ENCODE measurements at regions not wholly inside any gene's neighbourhood (a gene's known extent, or its start where the extent isn't known, plus 50 kb on each side); places are given as distances from the start of the nearest gene placed in this dataset.

GRCh38 chr6:56716229-56716628 lies 73.5 kb upstream of the DST start:
- H3K4me1 ChIP-seq (ENCODE audit: control insufficient read depth, insufficient read depth, low read length, poor library complexity, severe bottlenecking), result no peaks in the 10 kb centered on the region
- H3K27ac ChIP-seq (ENCODE audit: insufficient read depth, low read length, poor library complexity, severe bottlenecking), result no peak overlapping the region
- no peak overlapping the region for H3K4me3 ChIP-seq (ENCODE audit: insufficient read depth, low read depth, low read length, poor library complexity, severe bottlenecking)
- no peaks in the 10 kb centered on the region for H3K9me3 ChIP-seq (ENCODE audit: control insufficient read depth, low read length)
- H3K36me3 ChIP-seq (ENCODE audit: control insufficient read depth, insufficient read depth, low read length), result no peaks in the 10 kb centered on the region
- no peaks in the 10 kb centered on the region for H3K27me3 ChIP-seq (replicated peaks; ENCODE audit: control insufficient read depth, insufficient read depth, low read length, poor library complexity, severe bottlenecking)
- no peak for DNase-seq

- no peaks in the 10 kb centered on the region for H3K9me3 ChIP-seq (ENCODE audit: control insufficient read depth, low read length)
- H3K27ac ChIP-seq (ENCODE audit: insufficient read depth, low read length, poor library complexity, severe bottlenecking), result no peak overlapping the region
- no peaks in the 10 kb centered on the region for H3K4me1 ChIP-seq (ENCODE audit: control insufficient read depth, insufficient read depth, low read length, poor library complexity, severe bottlenecking)
- H3K4me3 ChIP-seq (ENCODE audit: insufficient read depth, low read depth, low read length, poor library complexity, severe bottlenecking), result no peak overlapping the region
- H3K27me3 ChIP-seq (replicated peaks; ENCODE audit: control insufficient read depth, insufficient read depth, low read length, poor library complexity, severe bottlenecking), result no peaks in the 10 kb centered on the region
- DNase-seq, result no peak
- no peaks in the 10 kb centered on the region for H3K36me3 ChIP-seq (ENCODE audit: control insufficient read depth, insufficient read depth, low read length)
These were observed 73.1 kb upstream of the DST start for GRCh38 chr6:56715741-56716140.

GRCh38 chr6:56714982-56715456 lies 72.3 kb upstream of the DST start:
- H3K9me3 ChIP-seq (ENCODE audit: control insufficient read depth, low read length), result no peaks in the 10 kb centered on the region
- no peaks in the 10 kb centered on the region for H3K4me1 ChIP-seq (ENCODE audit: control insufficient read depth, insufficient read depth, low read length, poor library complexity, severe bottlenecking)
- H3K4me3 ChIP-seq (ENCODE audit: insufficient read depth, low read depth, low read length, poor library complexity, severe bottlenecking), result no peak overlapping the region
- H3K27ac ChIP-seq (ENCODE audit: insufficient read depth, low read length, poor library complexity, severe bottlenecking), result no peak overlapping the region
- H3K36me3 ChIP-seq (ENCODE audit: control insufficient read depth, insufficient read depth, low read length), result no peaks in the 10 kb centered on the region
- no peak for DNase-seq
- H3K27me3 ChIP-seq (replicated peaks; ENCODE audit: control insufficient read depth, insufficient read depth, low read length, poor library complexity, severe bottlenecking), result no peaks in the 10 kb centered on the region

GRCh38 chr6:56714273-56714672 lies 71.6 kb upstream of the DST start:
- Histone ChIP-seq H3K4me3 (ENCODE audit: insufficient read depth, low read depth, low read length, poor library complexity, severe bottlenecking) (no peak overlapping the region), H3K9me3 (ENCODE audit: control insufficient read depth, low read length) (no peaks in the 10 kb centered on the region), H3K27me3 (replicated peaks; ENCODE audit: control insufficient read depth, insufficient read depth, low read length, poor library complexity, severe bottlenecking) (no peaks in the 10 kb centered on the region), H3K4me1 (ENCODE audit: control insufficient read depth, insufficient read depth, low read length, poor library complexity, severe bottlenecking) (no peaks in the 10 kb centered on the region), H3K27ac (ENCODE audit: insufficient read depth, low read length, poor library complexity, severe bottlenecking) (no peak overlapping the region), H3K36me3 (ENCODE audit: control insufficient read depth, insufficient read depth, low read length) (no peaks in the 10 kb centered on the region)
- no peak for DNase-seq

GRCh38 chr6:56713254-56713672 lies 70.6 kb upstream of the DST start:
- DNase-seq, result no peak
- Histone ChIP-seq H3K36me3 (ENCODE audit: control insufficient read depth, insufficient read depth, low read length) (no peaks in the 10 kb centered on the region), H3K27me3 (replicated peaks; ENCODE audit: control insufficient read depth, insufficient read depth, low read length, poor library complexity, severe bottlenecking) (no peaks in the 10 kb centered on the region), H3K4me1 (ENCODE audit: control insufficient read depth, insufficient read depth, low read length, poor library complexity, severe bottlenecking) (no peaks in the 10 kb centered on the region), H3K27ac (ENCODE audit: insufficient read depth, low read length, poor library complexity, severe bottlenecking) (no peak overlapping the region), H3K9me3 (ENCODE audit: control insufficient read depth, low read length) (no peaks in the 10 kb centered on the region), H3K4me3 (ENCODE audit: insufficient read depth, low read depth, low read length, poor library complexity, severe bottlenecking) (no peak overlapping the region)

- Histone ChIP-seq H3K36me3 (ENCODE audit: control insufficient read depth, insufficient read depth, low read length) (no peaks in the 10 kb centered on the region), H3K27me3 (replicated peaks; ENCODE audit: control insufficient read depth, insufficient read depth, low read length, poor library complexity, severe bottlenecking) (no peaks in the 10 kb centered on the region), H3K4me3 (ENCODE audit: insufficient read depth, low read depth, low read length, poor library complexity, severe bottlenecking) (no peak overlapping the region), H3K27ac (ENCODE audit: insufficient read depth, low read length, poor library complexity, severe bottlenecking) (no peak overlapping the region), H3K4me1 (ENCODE audit: control insufficient read depth, insufficient read depth, low read length, poor library complexity, severe bottlenecking) (no peaks in the 10 kb centered on the region), H3K9me3 (ENCODE audit: control insufficient read depth, low read length) (no peaks in the 10 kb centered on the region)
- DNase-seq, result no peak
These were observed 68.3 kb upstream of the DST start for GRCh38 chr6:56710967-56711366.

GRCh38 chr6:56709650-56710049 lies 67.0 kb upstream of the DST start:
- no peak for DNase-seq
- no peaks in the 10 kb centered on the region for H3K27me3 ChIP-seq (replicated peaks; ENCODE audit: control insufficient read depth, insufficient read depth, low read length, poor library complexity, severe bottlenecking)
- H3K27ac ChIP-seq (ENCODE audit: insufficient read depth, low read length, poor library complexity, severe bottlenecking), result no peak overlapping the region
- no peaks in the 10 kb centered on the region for H3K9me3 ChIP-seq (ENCODE audit: control insufficient read depth, low read length)
- H3K4me1 ChIP-seq (ENCODE audit: control insufficient read depth, insufficient read depth, low read length, poor library complexity, severe bottlenecking), result no peaks in the 10 kb centered on the region
- no peak overlapping the region for H3K4me3 ChIP-seq (ENCODE audit: insufficient read depth, low read depth, low read length, poor library complexity, severe bottlenecking)
- no peaks in the 10 kb centered on the region for H3K36me3 ChIP-seq (ENCODE audit: control insufficient read depth, insufficient read depth, low read length)

GRCh38 chr6:56708810-56709597 lies 66.3 kb upstream of the DST start:
- Histone ChIP-seq H3K4me3 (ENCODE audit: insufficient read depth, low read depth, low read length, poor library complexity, severe bottlenecking) (no peak overlapping the region), H3K9me3 (ENCODE audit: control insufficient read depth, low read length) (no peaks in the 10 kb centered on the region), H3K4me1 (ENCODE audit: control insufficient read depth, insufficient read depth, low read length, poor library complexity, severe bottlenecking) (no peaks in the 10 kb centered on the region), H3K27me3 (replicated peaks; ENCODE audit: control insufficient read depth, insufficient read depth, low read length, poor library complexity, severe bottlenecking) (no peaks in the 10 kb centered on the region), H3K27ac (ENCODE audit: insufficient read depth, low read length, poor library complexity, severe bottlenecking) (no peak overlapping the region), H3K36me3 (ENCODE audit: control insufficient read depth, insufficient read depth, low read length) (no peaks in the 10 kb centered on the region)
- no peak for DNase-seq

GRCh38 chr6:56706981-56707726 lies 64.5 kb upstream of the DST start:
- Histone ChIP-seq H3K27ac (ENCODE audit: insufficient read depth, low read length, poor library complexity, severe bottlenecking) (no peak overlapping the region), H3K4me3 (ENCODE audit: insufficient read depth, low read depth, low read length, poor library complexity, severe bottlenecking) (no peak overlapping the region), H3K9me3 (ENCODE audit: control insufficient read depth, low read length) (no peaks in the 10 kb centered on the region), H3K4me1 (ENCODE audit: control insufficient read depth, insufficient read depth, low read length, poor library complexity, severe bottlenecking) (no peaks in the 10 kb centered on the region), H3K27me3 (replicated peaks; ENCODE audit: control insufficient read depth, insufficient read depth, low read length, poor library complexity, severe bottlenecking) (no peaks in the 10 kb centered on the region), H3K36me3 (ENCODE audit: control insufficient read depth, insufficient read depth, low read length) (no peaks in the 10 kb centered on the region)
- DNase-seq, result no peak

GRCh38 chr6:56699066-56699654 lies 56.5 kb upstream of the DST start:
- Histone ChIP-seq H3K27ac (ENCODE audit: insufficient read depth, low read length, poor library complexity, severe bottlenecking) (no peak overlapping the region), H3K27me3 (replicated peaks; ENCODE audit: control insufficient read depth, insufficient read depth, low read length, poor library complexity, severe bottlenecking) (no peaks in the 10 kb centered on the region), H3K4me3 (ENCODE audit: insufficient read depth, low read depth, low read length, poor library complexity, severe bottlenecking) (no peak overlapping the region), H3K4me1 (ENCODE audit: control insufficient read depth, insufficient read depth, low read length, poor library complexity, severe bottlenecking) (no peaks in the 10 kb centered on the region), H3K36me3 (ENCODE audit: control insufficient read depth, insufficient read depth, low read length) (no peaks in the 10 kb centered on the region), H3K9me3 (ENCODE audit: control insufficient read depth, low read length) (no peaks in the 10 kb centered on the region)
- no peak for DNase-seq

All from effector memory CD4-positive, alpha-beta T cell (primary cell).